IPS-18c (cell line): ENCODE measurements at regions not wholly inside any gene's neighbourhood (a gene's known extent, or its start where the extent isn't known, plus 50 kb on each side); places are given as distances from the start of the nearest gene placed in this dataset.
"Not testable (repeated sequence)": the region's sequence is repeated elsewhere in the genome, so short reads cannot be mapped to it uniquely, and the experiment has no call there.

Experiments used
- H3K4me3 ChIP-seq: 2 replicates; pipeline ENCODE4 v1.7.0; 2013; ENCODE audit warnings: low read depth, mild to moderate bottlenecking, low read length, moderate library complexity; ENCODE audit not compliant: insufficient read depth
- H3K9me3 ChIP-seq: one replicate; pipeline ENCODE4 v1.6.1; 2013; ENCODE audit warnings: mild to moderate bottlenecking, low read length, moderate library complexity; ENCODE audit not compliant: control insufficient read depth, insufficient read depth

DNA sequence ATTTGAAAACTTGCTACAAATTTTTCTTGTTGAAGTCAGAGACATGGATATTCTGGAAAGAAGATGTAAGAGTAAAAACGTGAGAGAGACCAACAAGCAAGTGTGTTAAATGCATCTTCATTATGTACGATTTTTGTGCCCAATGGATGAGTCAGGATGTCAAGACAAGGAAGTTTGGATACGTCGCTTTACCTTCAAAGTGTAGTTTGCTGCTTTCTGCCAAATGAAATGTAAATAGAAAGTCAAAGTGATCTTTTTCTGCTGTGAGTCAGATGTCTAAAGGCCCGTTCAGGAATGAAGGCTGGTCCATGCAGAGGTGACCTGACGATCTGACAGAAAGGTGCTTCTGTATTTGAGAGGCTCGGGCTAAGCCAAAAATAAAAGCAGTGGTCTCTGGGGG, 273.1 kb upstream of the PIK3R1 start:
- H3K4me3 ChIP-seq = no peak overlapping the region
- H3K9me3 ChIP-seq = no peaks in the 10 kb centered on the region

DNA sequence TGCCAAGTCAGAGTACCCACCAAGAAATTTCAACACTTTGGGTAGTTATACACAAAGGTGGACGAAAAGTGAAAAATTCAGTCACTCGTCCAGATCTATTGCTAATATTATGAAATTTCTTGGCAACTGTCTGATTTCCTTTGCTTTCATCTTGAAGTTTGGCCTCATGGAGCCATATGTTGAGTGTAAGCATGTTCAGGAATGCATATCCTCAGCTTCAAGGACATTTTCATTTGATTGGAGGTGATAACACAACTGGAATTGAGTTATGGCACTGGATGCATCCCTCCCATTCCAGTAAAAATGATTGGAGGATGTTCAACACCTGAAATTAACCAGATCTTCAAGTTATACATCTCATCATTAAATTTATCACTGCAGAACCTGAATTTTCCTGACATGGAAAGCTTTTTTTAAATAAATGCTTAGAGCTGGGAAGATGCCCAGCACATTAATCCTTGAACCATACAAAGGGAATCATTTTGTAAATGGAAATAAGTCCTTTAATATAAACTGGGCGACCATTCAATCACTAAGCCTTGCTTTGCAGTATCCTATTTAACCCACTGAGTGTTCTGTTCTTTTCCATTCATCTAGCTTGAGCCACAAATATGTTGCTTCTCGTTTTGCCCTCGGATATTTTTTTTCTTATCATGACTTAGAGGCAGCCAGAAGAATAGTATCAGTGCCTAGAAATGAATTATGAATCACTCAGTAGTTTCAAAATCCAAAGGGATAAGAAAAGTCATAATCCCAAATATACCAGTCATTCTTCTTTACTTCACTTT, 273.7 kb upstream of the PIK3R1 start:
- no peaks in the 10 kb centered on the region for H3K9me3 ChIP-seq

DNA sequence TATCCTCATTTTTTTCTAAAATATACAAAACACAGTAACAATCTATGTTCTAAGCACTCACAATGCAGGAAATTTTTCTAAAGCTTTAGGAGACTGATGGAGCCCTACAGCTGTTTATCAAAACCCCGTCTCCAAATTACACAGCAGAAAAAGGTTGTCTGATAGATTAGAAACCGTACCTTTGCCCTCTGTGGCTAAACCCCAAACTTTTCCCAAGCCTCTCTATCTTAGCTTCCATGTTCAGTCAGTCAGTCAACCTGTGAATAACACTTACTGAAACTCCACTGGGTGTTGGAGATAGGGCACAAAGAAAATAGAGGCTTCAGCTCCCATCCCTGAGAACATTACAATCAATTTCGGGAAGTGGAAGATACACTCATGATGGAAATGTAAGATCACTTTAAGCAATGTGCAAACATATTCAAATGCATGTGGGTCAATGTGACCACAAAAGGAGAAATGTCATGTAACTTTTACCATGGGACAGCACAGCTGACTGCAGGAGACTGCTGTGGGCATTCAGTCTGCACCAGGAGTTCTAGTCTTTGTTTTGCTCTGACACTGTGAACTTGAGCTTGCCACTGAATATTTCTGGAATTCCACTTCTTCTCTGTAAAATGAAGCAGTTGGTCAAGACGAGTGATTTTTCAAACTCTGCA, 279.5 kb upstream of the PIK3R1 start:
- peaks cover 2% of the 10 kb centered on the region for H3K9me3 ChIP-seq
- no peak overlapping the region for H3K4me3 ChIP-seq

More for the DNA sequence above, 273.7 kb upstream of the PIK3R1 start:
- H3K4me3 ChIP-seq = no peak overlapping the region

DNA sequence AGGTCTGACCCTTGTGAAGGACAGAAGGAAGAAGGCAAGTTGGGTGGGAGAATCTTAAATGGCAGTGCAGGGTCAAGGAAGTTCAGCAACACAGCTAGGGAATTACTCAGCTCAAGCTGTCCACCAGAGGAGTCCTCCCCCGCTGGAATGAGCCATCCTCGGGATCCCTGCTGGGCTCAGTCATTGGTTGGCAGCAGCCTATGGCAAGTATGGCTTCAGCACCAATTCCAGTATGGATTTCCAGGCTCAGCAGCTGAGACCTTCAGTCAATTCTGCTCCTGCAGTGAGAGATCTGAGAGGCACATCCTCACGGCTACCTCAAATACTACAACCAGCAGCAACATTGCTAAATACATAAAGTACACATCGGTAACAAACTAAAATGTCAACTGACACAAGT, 280.6 kb upstream of the PIK3R1 start:
- Histone ChIP-seq H3K4me3 (no peak overlapping the region), H3K9me3 (peaks cover 2% of the 10 kb centered on the region)

DNA sequence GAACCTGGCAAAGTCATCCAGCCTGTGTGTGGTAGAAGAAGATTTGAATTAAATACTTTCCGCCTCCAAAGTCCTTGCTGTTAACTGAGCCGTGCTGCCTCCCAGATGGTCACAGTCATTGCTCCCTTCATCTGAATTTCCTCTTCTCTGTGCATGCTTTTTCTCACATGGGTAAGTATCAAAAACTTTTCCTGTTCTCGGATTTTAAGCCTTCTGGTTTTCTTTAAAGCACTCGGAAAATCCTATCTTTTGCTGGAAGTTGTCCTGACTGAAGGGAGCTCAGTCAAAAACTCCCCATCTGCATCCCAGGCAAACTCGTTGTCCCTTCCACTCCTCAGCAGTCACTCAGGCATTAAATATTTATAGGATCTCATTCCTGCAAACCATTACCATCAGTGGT, 290.0 kb upstream of the PIK3R1 start:
- no peak overlapping the region for H3K4me3 ChIP-seq
- no peaks in the 10 kb centered on the region for H3K9me3 ChIP-seq

DNA sequence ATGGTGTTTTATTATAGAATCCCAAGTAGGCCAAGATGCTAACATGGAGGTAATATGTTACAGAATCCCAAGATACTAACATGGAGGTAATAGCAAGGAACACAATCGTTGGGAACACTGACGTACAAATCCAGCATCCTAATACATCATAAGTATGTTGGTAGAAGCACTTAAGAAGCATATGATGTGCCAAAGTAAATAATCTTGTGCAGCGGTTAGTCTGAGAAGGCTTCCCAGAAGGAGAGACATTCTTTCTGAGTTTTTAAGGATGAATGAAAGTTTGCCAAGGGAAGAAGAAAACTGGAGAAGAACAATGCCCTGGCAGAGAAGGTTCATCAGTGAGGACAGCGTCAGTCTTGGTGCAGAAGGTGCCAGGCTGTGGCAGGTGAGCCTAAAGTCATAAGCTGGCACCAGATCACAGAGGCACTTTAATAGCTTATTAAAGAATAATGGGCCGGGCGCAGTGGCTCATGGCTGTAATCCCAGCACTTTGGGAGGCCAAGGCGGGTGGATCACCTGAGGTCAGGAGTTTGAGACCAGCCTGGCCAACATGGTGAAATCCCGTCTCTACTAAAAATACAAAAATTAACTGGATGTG, 294.5 kb upstream of the PIK3R1 start:
- no peak overlapping the region for H3K4me3 ChIP-seq
- no peaks in the 10 kb centered on the region for H3K9me3 ChIP-seq

DNA sequence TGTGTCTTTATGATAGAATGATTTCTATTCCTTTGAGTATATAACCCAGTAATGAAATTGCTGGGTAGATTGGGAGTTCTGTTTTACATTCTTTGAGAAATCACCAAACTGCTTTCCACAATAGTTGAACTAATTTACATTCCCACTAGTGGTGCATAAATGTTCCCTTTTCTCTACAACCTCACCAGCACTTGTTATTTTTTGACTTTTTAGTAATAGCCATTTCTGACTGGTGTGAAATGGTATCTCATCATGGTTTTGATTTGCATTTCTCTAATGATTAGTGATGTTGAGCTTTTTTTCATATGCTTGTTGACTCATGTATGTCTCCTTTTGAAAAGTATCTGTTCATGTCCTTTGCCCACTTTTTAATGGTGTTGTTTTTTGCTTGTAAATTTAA, 296.0 kb upstream of the PIK3R1 start:
- H3K9me3 ChIP-seq, H3K4me3 ChIP-seq: not testable (repeated sequence)

DNA sequence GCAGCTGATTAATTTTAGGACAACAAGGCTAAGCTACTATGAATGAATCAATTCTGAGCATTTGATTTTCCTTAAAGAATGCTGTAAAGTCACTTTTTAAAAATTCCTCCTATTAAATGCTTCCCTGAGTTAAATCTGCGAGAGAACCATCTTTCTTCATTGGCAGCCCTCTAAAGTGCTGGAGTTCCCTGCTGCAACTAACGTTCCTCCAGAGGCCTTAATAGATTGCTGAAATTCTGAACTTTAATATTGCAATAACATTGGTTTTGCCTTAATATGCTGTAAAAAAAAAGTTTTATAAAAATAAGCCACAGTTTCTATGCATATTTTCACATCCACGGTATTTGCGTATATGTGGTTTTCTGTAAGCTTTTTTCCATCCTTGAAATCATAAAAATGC, 298.0 kb upstream of the PIK3R1 start:
- Histone ChIP-seq H3K9me3 (no peaks in the 10 kb centered on the region), H3K4me3 (no peak overlapping the region)

GRCh38 chr5:67910546-67910945, 305.0 kb upstream of the PIK3R1 start:
- Histone ChIP-seq H3K4me3 (no peak overlapping the region), H3K9me3 (no peaks in the 10 kb centered on the region)

GRCh38 chr5:67908126-67908765, 307.3 kb upstream of the PIK3R1 start:
- Histone ChIP-seq H3K4me3 (no peak overlapping the region), H3K9me3 (no peaks in the 10 kb centered on the region)

DNA sequence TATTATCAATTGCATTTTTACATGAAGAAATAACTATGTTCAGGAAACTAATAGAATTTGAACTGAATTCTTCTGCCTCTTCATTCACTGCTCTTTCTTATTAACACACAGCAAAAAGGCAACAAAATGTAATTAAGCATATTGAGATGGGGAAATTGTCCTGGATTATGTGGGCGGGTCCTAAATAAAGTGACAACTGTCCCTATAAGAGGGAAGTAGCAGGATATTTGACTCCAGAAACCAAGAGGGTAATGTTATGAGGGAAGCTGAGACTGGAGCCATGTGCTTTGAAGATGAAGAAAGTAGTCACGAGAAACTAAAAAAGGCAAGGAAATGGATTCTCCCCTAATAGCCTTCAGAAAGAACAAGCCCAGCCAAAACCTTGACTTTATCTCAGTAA, 311.2 kb upstream of the PIK3R1 start:
- Histone ChIP-seq H3K9me3 (no peaks in the 10 kb centered on the region), H3K4me3 (no peak overlapping the region)

DNA sequence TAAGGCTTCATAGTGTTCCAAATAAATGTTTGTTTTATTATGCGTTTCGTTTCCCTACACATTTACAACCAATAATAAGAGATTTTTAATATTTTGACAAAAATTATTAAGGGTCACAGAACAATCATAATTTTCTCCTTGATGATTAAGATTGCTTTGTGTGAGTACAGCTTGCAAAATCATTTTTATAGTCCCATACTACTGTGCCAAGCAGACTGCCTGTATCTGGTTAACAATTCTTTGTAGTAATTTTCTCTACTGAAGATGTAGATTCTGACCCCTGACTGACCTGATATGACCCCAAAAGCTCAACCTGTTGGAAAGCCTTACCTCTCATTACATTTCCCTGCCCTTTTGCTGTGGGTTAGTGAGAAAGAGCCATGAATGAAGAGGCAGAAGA, 311.9 kb upstream of the PIK3R1 start:
- Histone ChIP-seq H3K4me3 (no peak overlapping the region), H3K9me3 (no peaks in the 10 kb centered on the region)

- Histone ChIP-seq H3K4me3 (no peak overlapping the region), H3K9me3 (no peaks in the 10 kb centered on the region)
Measured at GRCh38 chr5:67903121-67903520, 312.4 kb upstream of the PIK3R1 start.

GRCh38 chr5:67902497-67902830, 313.1 kb upstream of the PIK3R1 start:
- H3K9me3 ChIP-seq = no peaks in the 10 kb centered on the region
- no peak overlapping the region for H3K4me3 ChIP-seq

DNA sequence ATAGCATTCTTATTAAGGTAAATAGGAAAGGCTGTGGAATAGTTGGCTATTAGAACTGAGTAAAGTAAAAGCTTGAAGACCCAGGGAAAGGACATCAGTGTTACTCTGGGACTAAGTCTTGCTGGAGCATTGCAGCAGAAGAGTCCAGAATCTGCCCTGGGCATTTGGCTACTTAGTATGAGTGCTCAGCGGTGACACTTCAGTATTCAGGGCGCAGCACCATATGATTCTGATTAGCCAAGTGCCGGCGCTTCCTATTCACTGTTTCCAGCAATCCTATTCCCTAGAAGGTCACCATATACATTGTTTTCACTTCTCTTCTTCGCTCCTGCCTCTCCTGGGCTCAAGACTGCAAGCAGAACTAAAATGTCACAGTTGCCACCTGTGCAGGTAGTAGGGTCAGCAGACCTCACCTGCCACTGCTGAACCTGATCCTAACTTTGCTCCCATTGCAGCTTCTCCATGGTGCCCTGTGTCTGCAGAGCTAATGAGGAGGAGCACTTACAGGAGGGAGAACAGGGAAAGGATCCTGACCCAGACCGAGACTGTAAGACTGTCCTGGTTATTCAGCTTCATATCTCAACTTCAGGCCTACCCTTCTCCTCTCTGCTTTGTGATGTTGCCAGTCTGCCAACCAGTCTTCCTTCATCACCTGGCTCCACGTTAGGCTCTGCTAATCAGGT, 313.6 kb upstream of the PIK3R1 start:
- H3K9me3 ChIP-seq = no peaks in the 10 kb centered on the region
- H3K4me3 ChIP-seq = no peak overlapping the region

DNA sequence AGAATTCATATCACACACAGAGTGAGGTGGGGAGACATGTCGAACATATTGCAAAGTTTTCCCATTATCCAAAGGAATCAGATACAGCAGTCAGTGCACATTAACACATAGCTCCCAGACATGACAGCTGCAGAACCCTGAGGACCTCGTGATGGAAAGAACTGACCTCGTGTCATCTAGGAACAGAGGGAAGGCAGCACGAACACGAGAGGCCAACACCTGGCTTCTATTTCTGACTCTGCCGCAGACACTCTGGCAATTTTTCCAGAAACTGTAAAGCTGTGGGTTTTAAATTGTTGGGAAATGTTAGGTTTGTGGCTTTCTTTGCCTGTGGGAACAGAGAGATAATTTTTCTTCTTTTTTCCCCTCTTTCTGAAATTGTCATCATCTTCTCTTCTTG, 315.0 kb upstream of the PIK3R1 start:
- no peaks in the 10 kb centered on the region for H3K9me3 ChIP-seq
- H3K4me3 ChIP-seq = no peak overlapping the region

GRCh38 chr5:67897980-67898379, 317.6 kb upstream of the PIK3R1 start:
- no peak overlapping the region for H3K4me3 ChIP-seq
- no peaks in the 10 kb centered on the region for H3K9me3 ChIP-seq
